PC-3 (cell line): ENCODE measurements at regions not wholly inside any gene's neighbourhood (a gene's known extent, or its start where the extent isn't known, plus 50 kb on each side); places are given as distances from the start of the nearest gene placed in this dataset.

Experiments used
- EZH2 ChIP-seq: fragments of 300-600 bp; sonication (generic); IDR thresholded peaks from one replicate; pipeline ENCODE4 v1.6.1; 2017; ENCODE audit warnings: antibody characterized with exemption, mild to moderate bottlenecking, low read length; ENCODE audit not compliant: unreplicated experiment
- EZH2phosphoT487 ChIP-seq: fragments of 300-600 bp; sonication (generic); IDR thresholded peaks from 2 replicates; pipeline ENCODE4 v1.6.1; 2018; ENCODE audit warnings: mild to moderate bottlenecking, antibody characterized with exemption, low read length, borderline replicate concordance
- TF ChIP-seq, protein P1 (sequence below): fragments of 300-600 bp; sonication (generic); conservative IDR thresholded peaks from 2 replicates; pipeline ENCODE4 v1.5.1; 2017; ENCODE audit warnings: antibody characterized with exemption, low read depth, mild to moderate bottlenecking, low read length

DNA sequence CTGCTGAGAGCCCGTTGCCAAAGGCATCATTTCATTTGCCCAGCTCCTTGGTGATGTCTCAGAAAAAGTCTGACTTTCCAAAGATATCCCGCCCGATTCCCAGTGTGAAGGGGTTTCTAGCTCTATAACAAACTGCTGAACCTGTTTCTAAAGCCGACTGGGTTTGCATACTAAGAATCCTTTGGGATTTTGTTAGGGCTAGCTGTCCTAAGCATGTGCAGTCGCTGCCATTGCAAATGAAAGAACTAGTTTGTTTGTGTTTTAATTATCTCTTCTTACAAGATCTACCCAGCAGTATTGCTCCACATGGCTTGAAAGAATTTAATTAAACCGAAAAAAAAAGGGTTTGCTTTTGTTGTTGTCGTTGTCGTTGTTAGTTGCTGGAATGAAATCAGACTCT lies 476.6 kb downstream of the GATA3 start:
- TF ChIP-seq, protein P1, sequence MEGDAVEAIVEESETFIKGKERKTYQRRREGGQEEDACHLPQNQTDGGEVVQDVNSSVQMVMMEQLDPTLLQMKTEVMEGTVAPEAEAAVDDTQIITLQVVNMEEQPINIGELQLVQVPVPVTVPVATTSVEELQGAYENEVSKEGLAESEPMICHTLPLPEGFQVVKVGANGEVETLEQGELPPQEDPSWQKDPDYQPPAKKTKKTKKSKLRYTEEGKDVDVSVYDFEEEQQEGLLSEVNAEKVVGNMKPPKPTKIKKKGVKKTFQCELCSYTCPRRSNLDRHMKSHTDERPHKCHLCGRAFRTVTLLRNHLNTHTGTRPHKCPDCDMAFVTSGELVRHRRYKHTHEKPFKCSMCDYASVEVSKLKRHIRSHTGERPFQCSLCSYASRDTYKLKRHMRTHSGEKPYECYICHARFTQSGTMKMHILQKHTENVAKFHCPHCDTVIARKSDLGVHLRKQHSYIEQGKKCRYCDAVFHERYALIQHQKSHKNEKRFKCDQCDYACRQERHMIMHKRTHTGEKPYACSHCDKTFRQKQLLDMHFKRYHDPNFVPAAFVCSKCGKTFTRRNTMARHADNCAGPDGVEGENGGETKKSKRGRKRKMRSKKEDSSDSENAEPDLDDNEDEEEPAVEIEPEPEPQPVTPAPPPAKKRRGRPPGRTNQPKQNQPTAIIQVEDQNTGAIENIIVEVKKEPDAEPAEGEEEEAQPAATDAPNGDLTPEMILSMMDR: no peak
- TF ChIP-seq EZH2 (no peak), EZH2phosphoT487 (no peak)
